KBM-7 (cell line): ENCODE measurements at regions not wholly inside any gene's neighbourhood (a gene's known extent, or its start where the extent isn't known, plus 50 kb on each side); places are given as distances from the start of the nearest gene placed in this dataset.
A peak's percentile ranks its signal among the peaks of the same experiment; 100 is the strongest.

ENCODE experiments used
- DNase-seq: peaks from one replicate; pipeline ENCODE4 v3.0.0-alpha.2; 2015
- in situ Hi-C: fragments of 300-500 bp; cut with MboI; formaldehyde crosslinking; loops from 2 replicates; pipeline ENCODE4 v1.14.3; 2020; ENCODE audit warnings: low sequenced_read_pairs, low pct_unique_long_range_greater_than_20kb, mixed read lengths

DNA sequence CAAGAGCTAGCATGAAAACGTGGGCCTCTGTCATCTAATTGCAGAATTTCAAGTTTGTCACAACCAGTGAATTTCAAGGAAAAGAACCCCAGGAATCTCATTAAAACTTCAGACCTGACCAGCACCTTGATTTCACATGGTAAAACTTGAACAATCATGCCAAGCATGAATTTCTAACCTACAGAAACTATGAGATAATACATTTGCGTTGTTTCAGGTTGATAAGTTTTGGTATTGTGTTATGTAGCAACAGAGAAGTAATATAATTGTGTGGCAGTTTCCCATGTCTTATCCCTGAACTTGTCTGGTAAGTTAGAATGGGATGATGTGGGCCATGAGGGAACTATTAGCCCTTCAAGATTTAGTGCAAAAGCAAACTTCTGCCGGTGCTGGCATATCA is 530.1 kb downstream of the ANKRD7 start:
- in situ Hi-C loops = no loop called here
- no peak for DNase-seq

DNA sequence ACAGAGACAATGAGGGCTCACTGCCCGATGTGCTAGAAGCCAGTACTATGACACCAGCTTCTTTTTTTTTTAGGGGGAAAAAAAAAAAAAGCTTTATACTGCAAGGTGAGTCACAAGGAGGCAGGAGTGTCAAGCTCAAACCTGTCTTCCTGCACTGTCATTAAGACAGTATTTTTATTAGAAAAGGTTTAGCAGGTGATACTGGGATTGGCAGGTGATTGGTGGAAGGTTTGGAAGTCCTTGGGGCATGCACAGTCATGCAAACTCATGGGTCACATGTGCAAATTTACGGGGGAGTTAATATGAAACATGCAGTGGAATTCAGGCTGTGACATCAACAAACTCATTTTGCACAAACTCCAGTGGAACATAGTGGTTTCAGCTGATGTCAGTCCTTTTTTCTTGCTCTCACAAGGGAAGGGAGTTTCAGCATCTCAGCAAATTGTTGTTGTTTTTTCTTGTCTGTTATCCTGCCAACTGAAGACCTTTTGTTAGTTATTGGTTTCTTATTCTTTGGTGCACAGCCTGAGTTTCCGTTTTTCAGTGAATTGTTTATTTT is 530.6 kb downstream of the ANKRD7 start:
- DNase-seq = no peak
- in situ Hi-C loops = no loop called here

DNA sequence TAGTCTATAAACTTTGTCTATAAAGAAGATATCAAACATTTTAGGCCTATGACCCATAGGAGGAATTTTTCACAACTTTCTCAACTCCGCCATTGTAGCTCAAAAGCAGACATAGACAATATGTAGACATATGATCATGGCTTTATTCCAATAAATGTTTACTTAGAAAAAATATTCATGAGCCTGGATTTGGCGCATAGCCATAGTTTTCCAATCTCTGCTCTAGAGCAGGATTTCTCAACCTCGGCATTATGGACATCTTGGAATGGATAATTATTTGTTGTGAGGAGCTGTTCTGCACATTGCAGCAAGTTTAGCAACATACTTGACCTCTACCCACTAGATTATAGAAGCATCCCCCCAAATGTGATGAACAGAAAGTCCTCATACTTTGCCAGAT is 532.6 kb downstream of the ANKRD7 start:
- DNase-seq = no peak
- in situ Hi-C loops = no loop called here

DNA sequence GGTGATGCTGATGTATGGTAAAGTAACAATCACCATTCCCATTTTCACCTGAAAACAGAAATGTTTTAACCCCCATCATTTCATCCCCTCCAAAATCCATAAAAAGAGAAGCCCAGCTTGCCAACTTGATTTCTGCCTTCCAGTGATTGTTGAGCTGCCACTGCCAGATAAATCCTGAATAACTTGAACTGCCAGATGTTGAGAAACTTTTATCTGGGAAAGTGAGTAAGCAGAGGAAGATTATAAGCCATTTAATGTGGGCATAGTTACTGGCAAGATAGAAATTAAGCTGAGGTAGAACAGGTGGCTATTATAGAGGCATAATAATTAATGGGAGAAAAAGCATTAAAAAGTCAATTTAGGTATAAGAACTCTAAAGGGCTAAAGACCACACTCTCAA is 534.1 kb downstream of the ANKRD7 start:
- in situ Hi-C loops = no loop called here
- no peak for DNase-seq

DNA sequence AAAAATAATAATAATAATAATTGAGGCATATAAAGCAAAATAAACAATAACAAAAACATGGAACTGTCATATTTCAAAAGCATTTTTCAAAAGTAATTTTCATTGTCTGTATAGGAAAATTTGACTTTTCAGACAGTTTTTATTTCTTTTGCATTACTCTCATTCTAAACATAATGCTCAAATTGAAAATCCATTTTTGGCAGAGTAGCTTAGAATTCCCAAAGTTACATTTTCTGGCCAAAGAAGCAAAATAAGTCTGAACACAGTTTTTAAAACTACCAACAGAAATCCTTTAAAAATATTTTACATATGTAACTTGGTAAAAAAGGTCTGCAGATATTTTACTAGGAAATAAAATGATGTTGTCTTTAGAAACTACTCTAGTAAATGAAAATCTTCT is 535.4 kb downstream of the ANKRD7 start:
- in situ Hi-C loops = no loop called here
- no peak for DNase-seq

DNA sequence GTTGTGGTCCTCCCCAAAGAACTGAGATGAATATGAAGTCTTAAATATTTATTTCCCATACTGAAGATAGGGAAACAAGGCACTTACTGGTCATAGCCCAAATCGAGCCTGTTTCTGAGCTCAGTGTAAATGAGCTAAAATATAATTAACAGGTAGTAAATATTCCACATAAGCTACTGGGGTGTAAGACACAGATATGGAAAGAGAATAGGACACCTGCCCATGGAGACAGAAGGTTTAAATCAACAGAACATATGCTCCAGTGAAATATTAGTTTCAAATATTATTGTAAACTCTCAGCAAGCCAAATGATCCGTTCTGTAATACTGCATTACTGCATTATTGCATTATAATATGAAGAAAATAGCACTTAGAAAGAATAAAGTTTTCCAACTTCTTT is 537.9 kb downstream of the ANKRD7 start:
- in situ Hi-C loops = no loop called here
- no peak for DNase-seq

DNA sequence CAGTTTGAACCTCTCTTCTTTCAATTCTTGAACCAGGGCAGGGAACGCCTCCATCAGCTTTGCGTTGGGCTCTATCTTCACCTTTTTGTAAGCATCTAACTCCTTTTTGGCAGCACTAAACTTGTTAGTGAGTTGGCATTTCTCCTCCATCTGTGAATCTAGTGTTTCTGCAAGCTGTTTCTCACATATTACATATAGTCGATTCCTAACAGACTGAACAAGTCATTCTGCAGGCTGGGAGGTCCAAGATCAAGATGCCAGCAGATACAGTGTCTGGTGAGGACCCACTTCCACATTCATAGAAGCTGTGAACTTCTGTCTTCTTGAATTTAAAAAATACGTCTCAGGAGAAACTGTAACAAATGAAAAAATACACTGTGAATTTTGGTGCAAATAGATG is 539.7 kb downstream of the ANKRD7 start:
- in situ Hi-C loops = no loop called here
- no peak for DNase-seq

DNA sequence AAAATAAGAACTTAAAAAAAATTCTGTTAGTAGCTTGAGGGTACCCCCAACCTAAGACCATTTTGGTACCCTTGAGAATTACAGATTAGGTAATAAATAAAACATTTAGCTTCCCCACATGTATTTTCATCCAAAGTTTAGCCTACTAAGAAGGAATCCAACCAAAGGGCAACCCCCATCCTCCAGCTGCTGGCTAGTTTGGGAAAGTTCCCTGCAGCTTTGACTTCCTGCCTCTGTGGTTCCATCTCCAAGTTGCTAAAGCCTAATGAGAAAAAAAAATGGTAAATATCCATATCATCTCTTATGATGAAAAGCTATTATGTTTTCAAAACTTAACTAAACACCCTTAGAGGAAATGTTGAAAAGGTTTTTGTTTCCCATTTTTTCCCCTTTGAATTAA is 547.2 kb downstream of the ANKRD7 start:
- DNase-seq = no peak
- in situ Hi-C loops = no loop called here

DNA sequence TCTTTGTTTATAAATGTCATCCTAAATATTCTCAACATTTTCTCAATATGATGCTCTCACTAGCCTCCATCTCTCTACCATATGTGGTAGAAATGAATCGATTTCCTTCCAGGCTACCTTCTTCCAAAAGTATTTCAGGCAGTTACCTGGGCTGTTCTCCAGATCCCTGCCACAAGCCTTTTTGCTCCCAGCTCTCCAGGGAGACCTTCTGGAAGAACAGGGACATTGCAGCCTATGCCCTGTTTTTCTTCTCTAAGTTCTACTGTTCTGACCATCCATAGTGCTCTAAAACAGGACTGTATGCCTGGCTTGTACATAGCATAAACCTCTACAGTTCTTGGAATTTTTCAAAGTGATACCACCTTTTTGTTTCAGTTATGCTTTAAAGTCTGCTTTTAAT is 552.8 kb downstream of the ANKRD7 start:
- DNase-seq = no peak
- in situ Hi-C loops = no loop called here

DNA sequence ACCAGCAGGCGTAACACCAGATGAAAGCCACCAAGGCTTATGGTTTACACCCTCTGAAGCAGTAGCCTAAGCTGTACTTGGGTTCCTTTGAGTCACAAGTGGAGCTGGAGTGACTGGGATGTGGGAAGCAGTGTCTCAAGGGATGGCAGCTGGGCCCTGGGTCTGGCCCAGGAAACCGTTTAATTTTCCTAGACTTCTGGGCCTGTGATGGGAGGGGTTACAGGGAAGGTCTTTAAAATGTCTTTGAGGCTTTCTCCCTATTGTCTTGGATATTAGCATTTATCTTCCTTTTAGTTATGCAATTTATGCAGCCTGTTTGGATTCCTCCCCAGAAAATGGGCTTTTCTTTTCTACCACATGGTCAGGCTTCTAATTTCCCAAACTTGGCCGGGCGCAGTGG is 568.2 kb downstream of the ANKRD7 start:
- in situ Hi-C loops = no loop called here
- DNase-seq = no peak

DNA sequence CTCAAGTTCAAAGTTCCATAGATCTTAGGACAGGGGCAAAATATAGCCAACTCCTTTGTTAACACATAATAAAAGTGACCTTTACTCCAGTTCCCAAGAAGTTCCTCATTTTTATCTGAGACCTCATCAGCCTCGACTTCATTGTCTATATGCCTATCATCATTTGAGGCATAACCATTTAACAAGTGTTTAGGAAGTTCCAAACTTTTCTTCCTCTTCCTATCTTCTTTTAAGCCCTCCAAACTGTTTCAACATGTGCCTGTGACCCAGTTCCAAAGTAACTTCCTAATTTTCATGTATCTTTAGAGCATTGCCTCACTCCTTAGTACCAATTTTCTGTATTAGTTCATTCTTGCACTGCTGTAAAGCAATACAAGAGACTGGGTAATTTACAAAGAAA is 569.1 kb downstream of the ANKRD7 start:
- peak; percentile 6 for DNase-seq
- in situ Hi-C loops = no loop called here

DNA sequence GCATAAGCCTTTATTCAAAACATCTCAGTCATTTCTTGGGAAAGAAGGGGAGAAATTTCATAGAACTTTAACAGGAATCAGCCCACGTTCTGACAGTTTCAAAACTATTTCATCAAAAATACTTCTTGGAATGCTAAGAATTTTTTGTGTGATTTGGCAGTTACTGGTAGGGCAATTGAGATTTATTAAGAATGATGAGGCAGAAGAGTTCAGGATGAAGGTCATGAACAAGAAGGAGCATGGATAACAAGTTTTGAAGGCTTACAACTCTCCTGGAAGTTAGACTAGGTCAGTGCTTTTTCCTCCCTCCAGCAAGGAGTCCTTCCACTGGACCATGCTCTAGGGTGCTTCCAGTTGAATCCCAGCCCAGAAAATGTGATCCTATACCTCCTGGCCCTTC is 569.9 kb downstream of the ANKRD7 start:
- in situ Hi-C loops = no loop called here
- no peak for DNase-seq

DNA sequence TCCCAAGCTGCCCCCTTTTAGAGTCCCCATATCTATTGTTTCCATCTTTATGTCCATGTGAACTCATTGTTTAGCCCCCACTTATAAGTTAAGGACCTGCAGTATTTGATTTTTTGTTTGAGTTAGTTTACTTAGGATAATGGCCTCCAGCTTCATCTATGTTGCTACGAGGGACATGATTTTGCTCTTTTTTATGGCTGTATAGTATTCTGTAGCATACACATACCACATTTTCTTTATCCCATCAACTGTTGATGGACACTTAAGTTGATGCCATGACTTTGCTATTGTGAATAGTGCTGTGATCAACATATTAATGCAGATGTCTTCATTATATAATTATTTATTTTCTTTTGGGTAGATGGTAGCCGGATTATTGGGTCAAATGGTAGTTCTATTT is 576.9 kb downstream of the ANKRD7 start:
- no peak for DNase-seq
- in situ Hi-C loops = no loop called here

DNA sequence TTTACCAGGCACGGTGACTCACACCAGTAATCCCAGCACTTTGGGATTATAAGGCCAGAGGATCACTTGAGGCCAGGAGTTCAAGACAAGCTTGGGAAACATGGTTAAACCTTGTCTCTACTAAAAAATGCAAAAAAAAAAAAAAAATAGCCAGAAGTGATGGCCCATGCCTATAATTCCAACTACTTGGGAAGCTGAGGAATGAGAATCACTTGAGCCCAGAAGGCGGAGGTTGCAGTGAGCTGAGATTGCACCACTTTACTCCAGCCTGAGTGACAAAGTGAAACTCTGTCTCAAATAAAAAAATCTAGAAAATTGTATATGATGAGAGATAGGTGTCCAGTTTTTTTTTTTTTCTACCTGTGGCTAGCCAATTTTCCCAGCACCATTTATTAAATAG is 578.2 kb downstream of the ANKRD7 start:
- in situ Hi-C loops = no loop called here
- no peak for DNase-seq

DNA sequence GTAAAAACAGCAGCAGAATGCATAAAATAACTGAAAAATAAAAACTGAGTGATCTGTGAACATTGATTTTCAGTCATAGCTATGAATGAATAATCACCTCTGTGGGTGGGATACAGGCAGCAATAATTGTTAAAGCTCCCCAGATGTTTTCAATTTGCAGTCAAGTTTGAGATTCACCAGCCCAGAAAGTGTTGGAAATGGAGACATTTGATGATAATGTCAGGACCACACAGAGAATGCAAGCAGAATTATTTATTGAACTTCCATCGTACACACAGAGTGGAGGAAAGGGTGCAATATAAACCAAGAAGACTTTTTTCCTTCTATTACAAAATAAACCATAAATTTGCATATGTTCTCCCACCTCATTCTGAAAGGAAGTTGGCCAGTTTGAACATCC is 601.7 kb downstream of the ANKRD7 start:
- in situ Hi-C loops = no loop called here
- DNase-seq = no peak

DNA sequence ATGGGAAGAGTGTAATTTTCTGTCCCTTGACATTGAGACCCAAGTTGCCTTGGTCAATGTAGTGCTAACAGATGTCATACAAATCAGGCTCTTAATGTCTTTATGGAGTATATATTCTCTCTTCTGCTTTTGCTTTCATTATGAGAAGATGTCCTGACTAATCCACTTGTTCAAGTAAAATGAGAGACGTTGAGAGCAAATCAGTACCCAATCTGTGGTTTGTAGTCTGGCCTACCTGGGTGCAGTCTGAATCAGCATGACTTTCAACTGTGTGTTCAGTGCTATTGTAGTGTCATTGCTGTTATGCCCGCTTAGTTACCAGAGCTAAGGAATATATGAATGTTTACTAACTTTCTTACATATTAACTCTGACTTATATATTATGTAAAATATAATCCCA is 612.4 kb downstream of the ANKRD7 start:
- in situ Hi-C loops = no loop called here

DNA sequence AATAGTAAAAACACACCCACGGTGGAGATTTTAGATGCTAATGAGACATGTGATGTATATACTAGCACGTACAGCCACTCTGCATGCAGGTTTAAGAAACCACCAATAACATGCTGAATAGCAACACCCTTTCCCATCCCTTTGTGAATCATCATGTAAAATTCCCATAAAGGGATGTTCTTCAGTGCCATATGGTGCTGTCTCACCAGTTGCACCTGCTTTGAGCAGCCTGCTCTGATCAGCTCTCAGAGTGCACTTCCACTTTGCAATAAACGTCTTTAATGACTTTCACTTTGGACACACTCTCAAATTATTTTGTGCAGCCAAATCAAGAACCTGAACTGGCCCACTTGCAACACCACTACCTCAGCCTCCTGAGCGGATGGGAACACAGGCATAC is 615.0 kb downstream of the ANKRD7 start:
- no peak for DNase-seq
- in situ Hi-C loops = no loop called here

More for the DNA sequence above, 612.4 kb downstream of the ANKRD7 start:
- DNase-seq = no peak

DNA sequence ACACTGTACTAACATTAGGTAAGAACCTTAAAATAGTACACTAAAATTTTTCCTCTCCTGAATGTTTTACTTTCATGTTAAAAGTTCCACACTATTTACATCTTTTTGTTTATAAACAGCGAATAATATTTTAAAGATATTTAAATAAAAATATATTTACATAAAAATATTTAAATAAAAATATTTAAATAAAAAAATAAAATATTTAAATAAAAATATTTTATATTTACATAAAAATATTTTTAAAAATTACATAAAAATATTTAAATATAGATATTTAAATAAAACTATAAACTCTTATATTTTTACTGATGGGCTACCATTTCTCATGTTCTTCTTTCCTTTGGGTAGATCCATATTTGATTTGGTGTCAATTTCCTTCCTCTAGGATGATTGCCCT is 619.0 kb downstream of the ANKRD7 start:
- no peak for DNase-seq
- in situ Hi-C loops = no loop called here

DNA sequence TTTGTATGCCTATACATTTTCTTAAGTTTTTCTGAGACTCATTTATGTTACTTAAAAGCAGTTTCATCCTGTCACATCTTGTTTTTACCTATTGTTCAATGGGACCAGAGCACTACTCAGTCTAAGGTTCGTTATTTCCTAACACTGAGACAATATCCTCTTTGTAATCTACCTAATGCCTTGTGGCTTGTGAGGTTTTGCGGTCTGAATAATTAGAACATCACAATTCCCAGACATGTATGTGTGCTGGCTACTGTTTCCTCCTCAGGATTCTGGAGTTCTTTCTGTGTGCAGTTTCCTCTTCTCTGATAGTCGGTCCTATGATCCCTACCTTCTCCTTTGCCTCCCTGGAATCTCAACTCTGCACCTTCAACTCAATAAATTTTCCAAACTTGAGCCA is 620.2 kb downstream of the ANKRD7 start:
- no peak for DNase-seq
- in situ Hi-C loops = no loop called here

DNA sequence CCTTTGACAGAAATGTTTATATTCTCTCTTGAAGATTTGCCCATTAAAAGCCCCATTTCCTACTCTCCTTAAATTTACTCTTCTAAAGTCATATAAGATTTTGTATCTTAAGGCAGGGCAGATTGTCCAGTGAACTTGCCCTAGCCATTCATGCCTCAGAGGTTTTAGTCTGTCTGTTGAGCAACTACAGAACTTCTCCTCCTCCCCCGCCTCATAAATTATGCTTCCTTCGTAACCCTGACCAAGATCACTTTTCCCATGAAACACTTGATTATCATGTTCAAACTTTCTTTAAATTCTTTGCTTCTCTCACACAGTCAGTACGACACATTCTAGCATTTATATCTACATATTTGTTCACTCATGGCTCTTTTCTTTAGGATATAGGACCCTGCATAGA is 621.3 kb downstream of the ANKRD7 start:
- in situ Hi-C loops = no loop called here
- no peak for DNase-seq

DNA sequence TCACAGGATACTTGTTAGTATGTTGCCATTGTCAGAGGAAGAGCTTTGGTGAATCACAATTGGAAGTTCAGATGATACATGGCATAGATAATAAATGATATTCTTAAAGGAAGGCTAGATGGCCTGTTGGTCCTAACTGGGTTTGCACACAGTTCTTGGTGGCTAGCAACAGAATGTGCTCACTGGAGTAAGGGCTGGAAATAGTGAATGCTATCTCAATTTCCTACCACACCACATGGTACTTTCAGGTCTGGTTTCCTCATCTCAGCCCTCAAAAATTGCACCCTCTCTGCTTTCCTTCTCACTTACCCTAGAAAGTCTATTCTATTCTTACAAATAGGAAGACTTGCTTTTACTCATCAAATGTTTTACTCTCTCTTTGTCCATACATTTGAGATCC is 622.5 kb downstream of the ANKRD7 start:
- in situ Hi-C loops = no loop called here
- no peak for DNase-seq

DNA sequence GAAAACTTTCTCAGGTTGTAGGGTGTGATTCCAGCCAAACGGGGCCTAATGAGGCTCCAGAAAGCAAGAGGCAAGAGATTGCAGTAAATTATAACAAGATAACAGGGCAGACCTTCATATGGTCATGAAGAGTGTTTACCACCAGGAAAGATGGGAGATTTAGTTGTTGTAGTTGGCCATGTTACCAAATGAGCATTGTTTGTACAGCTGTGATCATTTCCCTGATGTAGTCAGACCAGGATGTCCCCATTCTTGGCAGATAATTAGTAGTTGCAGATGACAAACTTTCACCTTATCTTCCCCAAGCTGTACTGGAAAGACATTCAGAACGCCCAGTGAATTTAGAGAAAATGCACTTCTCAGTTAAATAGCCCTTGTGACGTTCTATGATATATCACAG is 630.8 kb downstream of the ANKRD7 start:
- no peak for DNase-seq
- in situ Hi-C loops = no loop called here
